ENCODE measurements at regions not wholly inside any gene's neighbourhood (a gene's known extent, or its start where the extent isn't known, plus 50 kb on each side); places are given as distances from the start of the nearest gene placed in this dataset.

- DNase-seq (ENCODE audit: low spot score): no peak
- H3K27ac ChIP-seq: no peak overlapping the region
- TF ChIP-seq EZH2phosphoT487 (IDR thresholded peaks at IDR 0.05) (no peak), EZH2 (IDR thresholded peaks at IDR 0.05) (no peak), CTCF (IDR thresholded peaks at IDR 0.05) (no peak)
Measured at GRCh38 chr13:40478775-40479174, 187.7 kb downstream of the FOXO1 start.

GRCh38 chr13:40479196-40479845, 187.1 kb downstream of the FOXO1 start:
- Histone ChIP-seq H3K79me2 (ENCODE audit: low read depth) (no peaks in the 10 kb centered on the region), H3K27me3 (no peaks in the 10 kb centered on the region), H3K4me1 (peaks cover 13% of the 10 kb centered on the region), H3K4me2 (no peak overlapping the region), H3K4me3 (no peak overlapping the region), H2AFZ (replicated peaks) (peak overlapping the region; percentile 22), H3F3A (ENCODE audit: low read depth) (no peaks in the 10 kb centered on the region), H3K27ac (no peak overlapping the region), H3K36me3 (no peaks in the 10 kb centered on the region), H4K20me1 (ENCODE audit: low read depth) (no peaks in the 10 kb centered on the region), H3K9ac (no peak overlapping the region), H3K9me3 (ENCODE audit: low read depth) (no peaks in the 10 kb centered on the region)
- DNase-seq (ENCODE audit: low spot score): no peak
- TF ChIP-seq EZH2 (IDR thresholded peaks at IDR 0.05): no peak
- TF ChIP-seq EZH2phosphoT487 (IDR thresholded peaks at IDR 0.05): no peak
- no peak for TF ChIP-seq CTCF (IDR thresholded peaks at IDR 0.05)
- Mint-ChIP-seq H3K9me3 (peaks cover 3% of the 10 kb centered on the region), H3K4me3 (no peak overlapping the region), H3K36me3 (no peaks in the 10 kb centered on the region), H3K27me3 (ENCODE audit: insufficient read depth, low read depth) (peaks cover 9% of the 10 kb centered on the region), H3K27ac (no peak overlapping the region), H3K4me1 (peaks cover 40% of the 10 kb centered on the region)

More at GRCh38 chr13:40478775-40479174, 187.7 kb downstream of the FOXO1 start:
- no peaks in the 10 kb centered on the region for H3F3A ChIP-seq (ENCODE audit: low read depth)
- no peaks in the 10 kb centered on the region for H3K9me3 ChIP-seq (ENCODE audit: low read depth)
- no peaks in the 10 kb centered on the region for H4K20me1 ChIP-seq (ENCODE audit: low read depth)
- H3K36me3 ChIP-seq: no peaks in the 10 kb centered on the region
- no peaks in the 10 kb centered on the region for H3K36me3 Mint-ChIP-seq
- H3K9me3 Mint-ChIP-seq: peaks cover 3% of the 10 kb centered on the region
- no peak overlapping the region for H3K4me3 ChIP-seq
- no peak overlapping the region for H3K4me3 Mint-ChIP-seq
- H3K4me1 Mint-ChIP-seq: peaks cover 34% of the 10 kb centered on the region
- peaks cover 10% of the 10 kb centered on the region for H3K4me1 ChIP-seq
- peaks cover 9% of the 10 kb centered on the region for H3K27me3 Mint-ChIP-seq (ENCODE audit: insufficient read depth, low read depth)
- no peaks in the 10 kb centered on the region for H3K27me3 ChIP-seq
- no peak overlapping the region for H3K4me2 ChIP-seq
- no peak overlapping the region for H3K27ac Mint-ChIP-seq
- no peak overlapping the region for H2AFZ ChIP-seq (replicated peaks)
- H3K79me2 ChIP-seq (ENCODE audit: low read depth): no peaks in the 10 kb centered on the region
- H3K9ac ChIP-seq: no peak overlapping the region

- Mint-ChIP-seq H3K36me3 (no peaks in the 10 kb centered on the region), H3K27ac (peak overlapping the region; percentile 6), H3K27me3 (ENCODE audit: insufficient read depth, low read depth) (peaks cover 9% of the 10 kb centered on the region), H3K4me3 (no peak overlapping the region), H3K9me3 (peaks cover 3% of the 10 kb centered on the region), H3K4me1 (peaks cover 47% of the 10 kb centered on the region)
- Histone ChIP-seq H3K9ac (no peak overlapping the region), H3K79me2 (ENCODE audit: low read depth) (no peaks in the 10 kb centered on the region), H3K9me3 (ENCODE audit: low read depth) (no peaks in the 10 kb centered on the region), H3F3A (ENCODE audit: low read depth) (no peaks in the 10 kb centered on the region), H3K4me1 (peaks cover 13% of the 10 kb centered on the region), H3K27me3 (no peaks in the 10 kb centered on the region), H3K4me2 (no peak overlapping the region), H4K20me1 (ENCODE audit: low read depth) (no peaks in the 10 kb centered on the region), H3K27ac (no peak overlapping the region), H2AFZ (replicated peaks) (no peak overlapping the region), H3K36me3 (no peaks in the 10 kb centered on the region), H3K4me3 (no peak overlapping the region)
- no peak for DNase-seq (ENCODE audit: low spot score)
- TF ChIP-seq EZH2 (IDR thresholded peaks at IDR 0.05) (no peak), CTCF (IDR thresholded peaks at IDR 0.05) (no peak), EZH2phosphoT487 (IDR thresholded peaks at IDR 0.05) (no peak)
Measured at GRCh38 chr13:40480012-40480914, 186.2 kb downstream of the FOXO1 start.
